Adipocyte (in vitro differentiated cells): ENCODE measurements at regions not wholly inside any gene's neighbourhood (a gene's known extent, or its start where the extent isn't known, plus 50 kb on each side); places are given as distances from the start of the nearest gene placed in this dataset.

Experiments
- DNase-seq: peaks from one replicate; pipeline ENCODE4 v3.0.0-alpha.2; 2015; ENCODE audit warnings: low read depth
- H3K27me3 ChIP-seq: replicated peaks from 2 replicates; pipeline ENCODE4 v1.7.0; 2013; ENCODE audit warnings: mild to moderate bottlenecking, low read length, moderate library complexity; ENCODE audit not compliant: control insufficient read depth, insufficient read depth
- H3K36me3 ChIP-seq: 2 replicates; pipeline ENCODE4 v1.7.0; 2013; ENCODE audit warnings: low read length, mild to moderate bottlenecking, moderate library complexity; ENCODE audit not compliant: control insufficient read depth, insufficient read depth, severe bottlenecking
- H3K4me1 ChIP-seq: 2 replicates; pipeline ENCODE4 v1.7.0; 2013; ENCODE audit warnings: mild to moderate bottlenecking, low read length, moderate library complexity; ENCODE audit not compliant: control insufficient read depth, insufficient read depth
- H3K4me3 ChIP-seq: 2 replicates; pipeline ENCODE4 v1.7.0; 2013; ENCODE audit warnings: mild to moderate bottlenecking, low read length, moderate library complexity
- H3K9ac ChIP-seq: 2 replicates; pipeline ENCODE4 v1.7.0; 2013; ENCODE audit warnings: mild to moderate bottlenecking, low read length, moderate library complexity
- H3K9me3 ChIP-seq: 2 replicates; pipeline ENCODE4 v1.7.0; 2013; ENCODE audit warnings: mild to moderate bottlenecking, low read length, moderate library complexity; ENCODE audit not compliant: control insufficient read depth

- no peak for DNase-seq
- H3K9me3 ChIP-seq, result no peaks in the 10 kb centered on the region
- no peak overlapping the region for H3K9ac ChIP-seq
- no peak overlapping the region for H3K4me3 ChIP-seq
- H3K27me3 ChIP-seq, result no peaks in the 10 kb centered on the region
- H3K4me1 ChIP-seq, result peaks cover 5% of the 10 kb centered on the region
- no peaks in the 10 kb centered on the region for H3K36me3 ChIP-seq
Measured at GRCh38 chr11:37107831-37108230, 509.8 kb upstream of the RAG2 start.

- DNase-seq, result peak; percentile 0
Measured at GRCh38 chr11:37107415-37107814, 509.4 kb upstream of the RAG2 start.

GRCh38 chr11:37105427-37105826, 507.4 kb upstream of the RAG2 start:
- H3K4me3 ChIP-seq, result no peak overlapping the region
- no peaks in the 10 kb centered on the region for H3K9me3 ChIP-seq
- no peak overlapping the region for H3K9ac ChIP-seq
- no peak for DNase-seq
- no peaks in the 10 kb centered on the region for H3K36me3 ChIP-seq
- H3K4me1 ChIP-seq, result peaks cover 5% of the 10 kb centered on the region
- H3K27me3 ChIP-seq, result no peaks in the 10 kb centered on the region

More at GRCh38 chr11:37107415-37107814, 509.4 kb upstream of the RAG2 start:
- Histone ChIP-seq H3K4me3 (no peak overlapping the region), H3K4me1 (peaks cover 5% of the 10 kb centered on the region), H3K36me3 (no peaks in the 10 kb centered on the region), H3K27me3 (no peaks in the 10 kb centered on the region), H3K9me3 (no peaks in the 10 kb centered on the region), H3K9ac (no peak overlapping the region)

- peaks cover 5% of the 10 kb centered on the region for H3K4me1 ChIP-seq
- no peak overlapping the region for H3K9ac ChIP-seq
- H3K27me3 ChIP-seq, result no peaks in the 10 kb centered on the region
- H3K36me3 ChIP-seq, result no peaks in the 10 kb centered on the region
- H3K4me3 ChIP-seq, result no peak overlapping the region
- DNase-seq, result no peak
- H3K9me3 ChIP-seq, result no peaks in the 10 kb centered on the region
Measured at GRCh38 chr11:37104380-37104779, 506.3 kb upstream of the RAG2 start.

- Histone ChIP-seq H3K9ac (no peak overlapping the region), H3K4me3 (no peak overlapping the region), H3K4me1 (no peaks in the 10 kb centered on the region), H3K9me3 (no peaks in the 10 kb centered on the region), H3K27me3 (no peaks in the 10 kb centered on the region), H3K36me3 (no peaks in the 10 kb centered on the region)
- no peak for DNase-seq
Measured at GRCh38 chr11:37100008-37100407, 502.0 kb upstream of the RAG2 start.

GRCh38 chr11:37092487-37092886, 494.5 kb upstream of the RAG2 start:
- H3K9me3 ChIP-seq, result no peaks in the 10 kb centered on the region
- no peak for DNase-seq
- H3K9ac ChIP-seq, result no peak overlapping the region
- H3K4me3 ChIP-seq, result no peak overlapping the region
- H3K27me3 ChIP-seq, result no peaks in the 10 kb centered on the region
- H3K36me3 ChIP-seq, result no peaks in the 10 kb centered on the region
- no peaks in the 10 kb centered on the region for H3K4me1 ChIP-seq

GRCh38 chr11:37089439-37089838, 491.4 kb upstream of the RAG2 start:
- no peaks in the 10 kb centered on the region for H3K36me3 ChIP-seq
- no peaks in the 10 kb centered on the region for H3K4me1 ChIP-seq
- no peaks in the 10 kb centered on the region for H3K9me3 ChIP-seq
- no peak overlapping the region for H3K4me3 ChIP-seq
- no peak overlapping the region for H3K9ac ChIP-seq
- DNase-seq, result no peak
- no peaks in the 10 kb centered on the region for H3K27me3 ChIP-seq

GRCh38 chr11:37088573-37088910, 490.5 kb upstream of the RAG2 start:
- Histone ChIP-seq H3K9me3 (no peaks in the 10 kb centered on the region), H3K4me1 (no peaks in the 10 kb centered on the region), H3K36me3 (no peaks in the 10 kb centered on the region), H3K27me3 (no peaks in the 10 kb centered on the region), H3K9ac (no peak overlapping the region), H3K4me3 (no peak overlapping the region)
- DNase-seq, result no peak

GRCh38 chr11:37087650-37088572, 489.9 kb upstream of the RAG2 start:
- Histone ChIP-seq H3K4me3 (no peak overlapping the region), H3K36me3 (no peaks in the 10 kb centered on the region), H3K4me1 (no peaks in the 10 kb centered on the region), H3K27me3 (no peaks in the 10 kb centered on the region), H3K9ac (no peak overlapping the region), H3K9me3 (no peaks in the 10 kb centered on the region)
- DNase-seq, result no peak

- Histone ChIP-seq H3K9me3 (no peaks in the 10 kb centered on the region), H3K9ac (no peak overlapping the region), H3K27me3 (no peaks in the 10 kb centered on the region), H3K36me3 (no peaks in the 10 kb centered on the region), H3K4me3 (no peak overlapping the region), H3K4me1 (no peaks in the 10 kb centered on the region)
- DNase-seq, result no peak
Measured at GRCh38 chr11:37078521-37078920, 480.5 kb upstream of the RAG2 start.

GRCh38 chr11:37076866-37077265, 478.8 kb upstream of the RAG2 start:
- H3K4me3 ChIP-seq, result no peak overlapping the region
- H3K9ac ChIP-seq, result no peak overlapping the region
- no peaks in the 10 kb centered on the region for H3K27me3 ChIP-seq
- peaks cover 4% of the 10 kb centered on the region for H3K4me1 ChIP-seq
- no peak for DNase-seq
- H3K9me3 ChIP-seq, result no peaks in the 10 kb centered on the region
- H3K36me3 ChIP-seq, result no peaks in the 10 kb centered on the region
